Sigmoid colon (tissue), 6 donors: ENCODE measurements at regions not wholly inside any gene's neighbourhood (a gene's known extent, or its start where the extent isn't known, plus 50 kb on each side); places are given as distances from the start of the nearest gene placed in this dataset.
A peak's percentile ranks its signal among the peaks of the same experiment; 100 is the strongest.
"Not testable (repeated sequence)": the region's sequence is repeated elsewhere in the genome, so short reads cannot be mapped to it uniquely, and the experiment has no call there.

Experiments used
- DNase-seq: peaks from one replicate; pipeline ENCODE4 v3.0.0-alpha.2; 2019
- H3K27ac ChIP-seq, 4 donors: fragments of 200-600 bp; sonication (generic); one replicate each; pipeline ENCODE4 v1.5.1; 2016 to 2019; ENCODE audit warnings: mild to moderate bottlenecking in 1 of 4
- H3K27me3 ChIP-seq, 3 donors: fragments of 200-600 bp; sonication (generic); one replicate each; pipeline ENCODE4 v1.5.1; 2019; ENCODE audit warnings: mild to moderate bottlenecking in 1 of 3
- H3K36me3 ChIP-seq, 4 donors: fragments of 200-600 bp; sonication (generic); one replicate each; pipeline ENCODE4 v1.5.1; 2016 to 2019
- H3K4me1 ChIP-seq, 4 donors: fragments of 200-600 bp; sonication (generic); one replicate each; pipeline ENCODE4 v1.5.1; 2017 to 2019
- H3K4me3 ChIP-seq, 4 donors: fragments of 200-600 bp; sonication (generic); one replicate each; pipeline ENCODE4 v1.5.1; 2017 to 2019; ENCODE audit warnings: mild to moderate bottlenecking in 2 of 4, moderate library complexity in 1 of 4
- H3K9me3 ChIP-seq, 4 donors: fragments of 200-600 bp in 3 of 4; sonication (generic) in 3 of 4; one replicate each; pipeline versions ENCODE4 v1.5.1 to v1.6.1; 2013 to 2019
- WGBS, 2 donors: extraction: QIAGEN DNeasy Blood & Tissue Kit; methylation state at CpG; one replicate each; pipeline ENCODE4 v1.1.7; 2013; 5-methylcytosine and 5-hydroxymethylcytosine counted together
- intact Hi-C: fragments of 100-400 bp; cut with DNase I; formaldehyde crosslinking; loops from one replicate; pipeline ENCODE4 v1.15.1; 2023
- donor health status: healthy with polysubstance abuse.
- donor health status: healthy.

DNA sequence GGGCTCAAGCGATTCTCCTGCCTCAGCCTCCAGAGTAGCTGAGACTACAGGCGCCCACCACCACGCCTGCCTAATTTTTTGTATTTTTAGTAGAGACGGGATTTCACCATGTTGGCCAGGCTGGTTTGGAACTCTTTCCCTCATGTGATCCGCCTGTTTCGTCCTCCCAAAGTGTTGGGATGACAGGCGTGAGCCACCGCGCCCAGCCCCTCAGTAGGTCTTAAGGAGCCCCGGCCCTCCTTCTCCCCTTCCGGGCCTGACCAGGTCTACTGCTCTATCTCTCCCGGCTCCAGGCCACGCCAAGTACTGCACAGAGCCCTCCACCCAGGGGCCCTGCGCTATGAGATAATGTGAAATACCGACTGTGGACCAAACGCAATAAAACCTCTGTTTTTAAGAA lies 785.5 kb downstream of the FOXD4L5 start:
- WGBS, 2 donors = 92 to 96% methylated on average over 16 of the region's 16 CpGs
- intact Hi-C loops, H3K27ac ChIP-seq, H3K9me3 ChIP-seq, H3K27me3 ChIP-seq, H3K36me3 ChIP-seq, H3K4me3 ChIP-seq, H3K4me1 ChIP-seq: not testable (repeated sequence)
- DNase-seq = peak; percentile 58

DNA sequence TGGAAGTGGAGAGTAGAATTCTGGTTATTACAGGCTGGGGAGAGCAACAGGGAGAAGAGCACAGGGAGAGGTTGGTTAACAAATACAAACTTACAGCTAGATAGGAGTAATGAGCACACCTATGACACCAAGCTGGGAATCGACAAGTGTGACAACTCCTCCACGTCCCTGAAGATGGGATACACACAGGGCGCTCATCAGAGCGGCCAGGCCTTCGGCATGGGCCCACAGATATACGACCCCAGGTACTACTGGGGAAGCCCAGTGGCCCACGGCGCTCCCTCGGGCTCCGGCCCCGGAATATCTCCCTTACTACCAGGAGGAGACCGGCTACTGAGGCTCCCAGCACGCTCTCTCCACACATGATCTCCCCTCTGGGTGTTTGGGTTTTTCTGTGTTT lies 786.6 kb downstream of the FOXD4L5 start:
- H3K4me1 ChIP-seq, H3K27me3 ChIP-seq, H3K27ac ChIP-seq, H3K36me3 ChIP-seq, H3K9me3 ChIP-seq, intact Hi-C loops, DNase-seq, H3K4me3 ChIP-seq: not testable (repeated sequence)
- WGBS, 2 donors = 86 to 87% methylated on average over 11 to 12 of the region's 13 CpGs

DNA sequence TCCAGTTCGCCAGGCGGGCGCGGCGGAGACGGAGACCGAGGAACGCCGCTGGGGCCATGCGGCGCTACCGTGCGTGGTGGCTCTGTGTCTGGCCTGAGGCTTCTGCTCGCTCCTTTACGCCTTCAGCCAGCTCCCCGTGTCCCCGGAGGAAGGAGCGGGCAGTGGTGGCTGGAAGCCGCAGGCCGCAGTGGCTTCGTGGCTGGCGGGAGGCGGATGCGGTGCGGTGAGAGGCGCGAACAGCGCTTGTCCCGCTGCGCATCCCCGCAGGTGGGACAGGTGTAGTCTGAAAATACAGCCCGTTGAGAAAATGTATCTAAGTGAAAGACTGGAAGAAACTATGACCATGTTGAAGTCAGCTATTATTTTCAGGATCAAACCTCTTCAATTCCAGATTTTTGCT lies 796.5 kb downstream of the FOXD4L5 start:
- H3K27ac ChIP-seq, H3K4me3 ChIP-seq, H3K36me3 ChIP-seq, DNase-seq, intact Hi-C loops, H3K27me3 ChIP-seq, H3K4me1 ChIP-seq, H3K9me3 ChIP-seq: not testable (repeated sequence)
- WGBS, 2 donors = 85 to 94% methylated on average over 32 of the region's 32 CpGs

DNA sequence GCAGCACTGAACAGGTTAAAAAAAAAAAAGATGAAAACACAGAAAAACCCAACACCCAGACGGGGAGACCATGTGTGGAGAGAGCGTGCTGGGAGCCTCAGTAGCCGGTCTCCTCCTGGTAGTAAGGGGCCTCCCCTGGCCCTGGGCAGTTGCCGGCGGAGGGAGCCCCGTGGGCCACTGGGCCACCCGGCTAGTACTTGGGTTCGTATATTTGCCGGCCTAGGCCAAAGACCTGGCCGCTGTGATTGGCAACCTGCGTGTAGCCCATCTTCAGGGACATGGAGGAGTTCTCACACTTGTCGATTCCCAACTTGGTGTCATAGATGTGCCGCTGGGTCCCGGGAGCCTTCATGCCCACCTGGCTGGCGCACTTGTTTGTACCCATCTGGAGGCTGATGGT lies 798.9 kb downstream of the FOXD4L5 start:
- H3K27me3 ChIP-seq, H3K27ac ChIP-seq, H3K4me1 ChIP-seq, intact Hi-C loops, H3K36me3 ChIP-seq, H3K9me3 ChIP-seq, H3K4me3 ChIP-seq: not testable (repeated sequence)
- DNase-seq = peak; percentile 57
- WGBS, 2 donors = 95% methylated on average over 9 of the region's 15 CpGs

DNA sequence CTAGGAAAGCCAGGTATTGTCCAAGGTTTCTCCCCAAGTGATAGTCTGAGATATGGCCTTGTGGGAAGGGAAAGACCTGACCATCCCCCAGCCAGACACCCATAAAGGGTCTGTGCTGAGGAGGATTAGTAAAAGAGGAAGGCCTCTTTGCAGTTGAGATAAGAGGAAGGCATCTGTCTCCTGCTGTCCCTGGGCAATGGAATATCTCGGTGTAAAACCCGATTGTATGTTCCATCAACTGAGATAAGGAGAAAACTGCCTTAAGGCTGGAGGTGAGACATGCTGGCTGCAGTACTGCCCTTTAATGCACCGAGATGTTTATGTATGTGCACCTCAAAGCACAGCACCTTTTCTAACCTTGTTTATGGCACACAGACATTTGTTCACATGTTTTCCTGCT lies 805.9 kb downstream of the FOXD4L5 start:
- H3K4me1 ChIP-seq, intact Hi-C loops, H3K4me3 ChIP-seq, H3K36me3 ChIP-seq, H3K9me3 ChIP-seq, H3K27me3 ChIP-seq, DNase-seq, H3K27ac ChIP-seq: not testable (repeated sequence)
- 23 to 38% methylated on average over 3 of the region's 3 CpGs for WGBS, 2 donors

DNA sequence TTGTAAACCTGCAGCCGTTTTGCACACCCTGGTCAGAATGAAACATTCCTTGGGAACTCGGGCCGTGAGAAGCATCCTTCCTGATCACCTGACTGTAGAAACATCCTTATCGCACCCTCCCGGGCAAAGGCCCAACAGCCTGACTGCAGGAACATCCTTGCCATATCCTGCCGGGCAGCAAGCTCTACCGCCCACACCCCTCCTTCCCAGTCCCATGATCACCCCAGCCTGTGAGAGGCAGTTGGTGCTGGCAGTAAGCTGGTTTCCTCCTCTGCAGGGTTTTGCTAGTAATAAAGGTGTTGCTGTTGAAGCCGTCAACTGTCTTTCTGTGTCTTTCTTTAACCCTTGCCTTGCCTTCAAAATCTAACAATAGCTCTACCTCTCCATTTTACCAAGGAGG lies 816.1 kb downstream of the FOXD4L5 start:
- H3K4me1 ChIP-seq, intact Hi-C loops, H3K27ac ChIP-seq, H3K4me3 ChIP-seq, DNase-seq, H3K36me3 ChIP-seq, H3K9me3 ChIP-seq, H3K27me3 ChIP-seq: not testable (repeated sequence)
- 10 to 37% methylated on average over 1 of the region's 8 CpGs for WGBS, 2 donors

DNA sequence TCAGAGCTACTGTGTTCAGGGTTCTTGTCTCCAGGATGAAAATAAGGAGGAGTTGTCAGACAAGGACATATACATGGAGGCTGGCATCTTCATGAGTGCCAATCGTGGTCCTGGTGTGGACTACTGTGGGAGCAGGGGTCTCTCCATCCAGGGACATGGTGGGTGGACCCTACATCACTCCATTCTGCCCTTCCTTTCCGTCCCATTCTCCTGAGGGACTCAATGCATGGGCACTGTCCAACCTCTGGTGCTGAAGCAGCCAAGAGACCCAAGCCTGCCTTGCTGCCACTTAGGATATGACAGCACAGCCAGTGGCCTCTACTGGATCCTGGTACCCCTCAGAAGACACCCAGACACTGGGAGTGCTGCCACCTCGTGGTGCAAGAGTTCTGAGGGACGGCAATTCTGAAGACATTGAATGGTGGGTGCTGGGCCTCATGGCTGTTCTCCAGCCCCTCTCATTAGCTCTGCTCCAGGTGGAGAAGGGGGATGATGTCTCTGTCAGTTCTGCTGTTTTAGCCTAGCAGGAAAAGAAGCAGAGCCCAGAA lies 818.9 kb downstream of the FOXD4L5 start:
- H3K27ac ChIP-seq, DNase-seq: not testable (repeated sequence)

DNA sequence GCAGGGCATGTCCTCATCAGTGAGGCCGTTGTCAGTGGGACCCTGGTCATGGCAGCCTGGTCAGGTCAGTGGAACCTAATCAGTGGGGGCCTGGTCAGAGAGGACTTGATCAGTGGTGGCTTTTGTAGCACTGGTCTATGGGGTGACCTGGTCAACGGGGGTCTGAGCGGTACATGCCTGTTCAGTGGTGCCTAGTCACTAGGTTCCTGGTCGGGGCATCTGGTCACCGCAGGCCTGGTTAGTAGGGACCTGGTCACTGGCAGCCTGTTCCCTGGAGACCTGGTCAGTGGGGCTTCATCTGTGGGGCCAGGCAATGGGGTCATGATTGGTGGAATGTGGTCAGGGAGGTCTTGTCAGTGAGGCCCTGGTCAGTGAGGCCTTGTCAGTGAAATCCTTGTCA lies 823.1 kb downstream of the FOXD4L5 start:
- H3K4me1 ChIP-seq, H3K27ac ChIP-seq, intact Hi-C loops, H3K9me3 ChIP-seq, H3K27me3 ChIP-seq, DNase-seq, H3K36me3 ChIP-seq, H3K4me3 ChIP-seq: not testable (repeated sequence)
- WGBS, 2 donors = 0 to 95% methylated on average over 1 of the region's 5 CpGs

More for the DNA sequence above, 818.9 kb downstream of the FOXD4L5 start:
- 54 to 59% methylated on average over 3 of the region's 4 CpGs for WGBS, 2 donors
- H3K27me3 ChIP-seq, intact Hi-C loops, H3K4me3 ChIP-seq, H3K36me3 ChIP-seq, H3K9me3 ChIP-seq, H3K4me1 ChIP-seq: not testable (repeated sequence)

DNA sequence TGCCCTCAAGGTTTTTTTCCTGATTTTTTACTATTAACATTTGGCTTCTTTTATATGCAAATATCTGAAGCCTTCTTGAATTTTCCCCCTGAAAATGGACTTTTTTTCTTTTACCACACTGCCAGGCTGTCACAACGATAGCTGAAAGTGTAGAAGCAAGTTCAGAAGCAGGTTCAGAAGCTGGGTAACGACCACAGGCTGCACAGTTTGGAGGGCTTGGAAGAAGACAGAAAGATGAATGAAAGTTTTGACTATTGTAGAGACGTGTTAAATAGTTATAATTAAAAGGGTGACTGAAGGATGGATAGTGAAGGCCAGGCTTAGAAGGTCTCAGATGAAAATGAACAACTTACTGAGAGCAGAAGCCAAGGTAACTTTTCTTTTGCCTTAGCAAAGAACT lies 826.4 kb downstream of the FOXD4L5 start:
- WGBS, 2 donors = 75 to 83% methylated on average over 3 of the region's 3 CpGs
- H3K27ac ChIP-seq, DNase-seq, H3K9me3 ChIP-seq, H3K36me3 ChIP-seq, intact Hi-C loops, H3K4me1 ChIP-seq, H3K27me3 ChIP-seq, H3K4me3 ChIP-seq: not testable (repeated sequence)

DNA sequence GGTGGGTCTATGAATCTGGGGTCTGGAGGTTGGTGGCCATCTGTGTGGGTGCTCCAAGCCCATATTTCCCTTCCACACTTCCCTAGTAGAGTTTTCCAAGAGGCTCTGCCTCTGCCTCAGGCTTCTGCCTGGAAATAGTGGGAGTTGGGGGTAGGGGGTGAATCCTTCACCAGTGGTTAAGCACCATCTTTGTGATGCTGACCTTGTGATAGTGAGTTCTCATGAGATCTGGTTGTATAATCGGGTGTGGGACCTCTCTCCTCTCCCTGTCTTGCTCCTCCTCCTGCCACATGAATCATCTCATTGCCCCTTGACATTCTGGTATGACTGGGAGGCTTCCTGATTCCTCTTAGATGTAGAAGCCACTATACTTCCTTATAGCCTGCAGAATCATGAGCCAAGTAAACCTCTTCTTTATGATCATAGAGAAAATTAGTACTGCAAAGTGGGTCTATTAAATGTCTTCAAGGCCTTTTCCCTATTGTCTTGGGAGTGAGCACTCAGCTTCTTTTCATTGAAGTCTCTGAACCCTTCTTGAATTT lies 829.8 kb downstream of the FOXD4L5 start:
- H3K4me1 ChIP-seq, H3K27ac ChIP-seq, DNase-seq, H3K9me3 ChIP-seq, H3K4me3 ChIP-seq, H3K27me3 ChIP-seq, H3K36me3 ChIP-seq, intact Hi-C loops: not testable (repeated sequence)
- WGBS, 2 donors = 4 to 35% methylated on average over 1 of the region's 1 CpG

DNA sequence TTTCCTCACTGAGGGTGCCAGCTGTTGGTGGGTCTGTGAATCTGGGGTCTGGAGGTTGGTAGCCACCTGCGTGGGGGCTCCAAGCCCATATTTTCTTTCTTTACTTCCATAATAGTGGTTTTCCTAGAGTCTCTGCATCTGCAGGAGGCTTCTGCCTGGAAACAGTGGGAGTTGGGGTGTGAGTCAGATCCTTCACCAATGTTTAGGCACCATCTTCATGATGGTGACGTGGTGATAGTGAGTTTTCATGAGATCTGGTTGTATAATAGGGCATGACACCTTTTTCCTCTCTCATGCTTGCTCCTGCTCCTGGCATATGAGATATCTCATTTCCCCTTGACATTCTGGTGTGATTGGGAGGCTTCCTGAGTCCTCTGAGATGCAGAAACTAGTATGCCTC lies 832.9 kb downstream of the FOXD4L5 start:
- DNase-seq, intact Hi-C loops, H3K36me3 ChIP-seq, H3K27ac ChIP-seq, H3K4me3 ChIP-seq, H3K27me3 ChIP-seq, H3K4me1 ChIP-seq, H3K9me3 ChIP-seq: not testable (repeated sequence)
- WGBS, 2 donors = 75 to 88% methylated on average over 2 of the region's 2 CpGs

DNA sequence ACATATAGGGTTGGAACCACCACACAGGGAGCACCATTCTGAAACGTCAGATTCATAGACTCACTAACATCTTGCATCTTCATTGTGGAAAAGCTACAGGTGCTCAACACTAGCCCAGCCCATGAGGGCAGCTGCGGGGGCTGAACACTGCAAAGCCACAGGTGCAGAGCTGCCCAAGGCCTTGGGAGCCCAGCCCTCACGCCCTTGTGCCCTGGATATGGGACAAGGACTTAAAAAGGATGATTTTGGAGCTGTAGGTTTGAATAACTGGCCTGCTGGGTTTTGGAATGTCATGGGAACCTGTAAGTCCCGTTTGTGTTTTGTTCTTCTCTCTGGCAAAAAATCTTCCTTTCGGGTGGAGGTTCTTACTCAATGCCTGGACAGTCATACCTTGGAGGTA lies 834.4 kb downstream of the FOXD4L5 start:
- H3K4me3 ChIP-seq, H3K27ac ChIP-seq, H3K9me3 ChIP-seq, H3K4me1 ChIP-seq, intact Hi-C loops, H3K27me3 ChIP-seq, H3K36me3 ChIP-seq, DNase-seq: not testable (repeated sequence)
- WGBS, 2 donors = 76 to 90% methylated on average over 2 to 3 of the region's 5 CpGs

DNA sequence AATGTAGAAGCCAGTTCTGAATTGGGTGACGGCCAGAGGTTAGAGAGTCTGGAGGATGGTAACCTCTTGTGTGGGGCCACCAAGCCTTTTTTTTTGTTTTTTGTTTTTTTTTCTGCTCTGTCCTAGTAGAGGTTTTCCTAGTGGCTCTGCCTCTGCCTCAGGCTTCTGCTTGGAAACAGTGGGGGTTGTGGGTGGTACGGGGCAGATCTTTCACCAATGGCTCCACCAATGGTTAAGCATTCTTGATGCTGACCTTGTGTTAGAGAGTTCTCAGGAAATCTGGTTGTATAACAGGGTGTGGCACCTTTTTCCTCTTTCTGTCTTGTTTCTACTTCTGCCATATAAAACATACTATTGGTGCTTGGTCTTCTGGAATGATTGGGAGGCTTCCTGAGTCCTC lies 836.0 kb downstream of the FOXD4L5 start:
- H3K27me3 ChIP-seq, H3K27ac ChIP-seq, H3K4me1 ChIP-seq, DNase-seq, H3K36me3 ChIP-seq, H3K9me3 ChIP-seq, H3K4me3 ChIP-seq, intact Hi-C loops: not testable (repeated sequence)
- WGBS, 2 donors = 78% methylated on average over 2 of the region's 2 CpGs; no CpG with 5 or more reads in 1 of the 2 donors
